Endothelial cell of umbilical vein (primary cell): ENCODE measurements at regions not wholly inside any gene's neighbourhood (a gene's known extent, or its start where the extent isn't known, plus 50 kb on each side); places are given as distances from the start of the nearest gene placed in this dataset.

ENCODE experiments used
- BruUV-seq: library from RNA; stranded (reverse); fragments of 400-500 nt; replicated peaks from 2 replicates; lab custom pipeline; 2021; lab: Mats Ljungman, UMichigan
- CTCF ChIA-PET: fragments of 300-600, 350-600 bp; sonication (Branson Sonifier 250); formaldehyde crosslinking; loops from one replicate; lab custom pipeline; 2021; ENCODE audit warnings: antibody characterized with exemption, inconsistent platforms; lab: Charles Lee
- POLR2A ChIA-PET: fragments of 300-600, 350-600 bp; sonication (Branson Sonifier 250); formaldehyde crosslinking; loops from one replicate; lab custom pipeline; 2021; ENCODE audit warnings: antibody characterized with exemption, inconsistent platforms; lab: Charles Lee
- DNase-seq: peaks from one replicate; pipeline ENCODE4 v3.0.0-alpha.2; 2011; ENCODE audit warnings: low read depth, low spot score
- FAIRE-seq: peaks from 2 replicates; lab custom pipeline; 2011; peaks lifted over from hg19 to GRCh38; lab: Jason Lieb, UNC
- H2AFZ ChIP-seq: 2 replicates; pipeline ENCODE4 v1.6.0; 2012; ENCODE audit warnings: low read depth, low read length, control low read depth, inconsistent platforms
- H3K27ac ChIP-seq: 2 replicates; pipeline ENCODE4 v1.5.1; 2011; ENCODE audit warnings: low read depth, mild to moderate bottlenecking, control low read depth, low read length, moderate library complexity; ENCODE audit not compliant: insufficient read depth
- H3K27me3 ChIP-seq, 2 experiments: 2 replicates each; pipeline versions ENCODE4 v1.6.0 to v1.6.1; 2011; ENCODE audit warnings: low read length in 2 of 2, mixed read lengths in 1 of 2; ENCODE audit not compliant: control insufficient read depth in 2 of 2, insufficient read depth in 2 of 2
- H3K36me3 ChIP-seq, 2 experiments: 2 replicates in 1 of 2; 3 replicates in 1 of 2; pipeline ENCODE4 v1.5.1; 2011; ENCODE audit warnings: low read length in 2 of 2, mild to moderate bottlenecking in 1 of 2, moderate library complexity in 1 of 2; ENCODE audit not compliant: control insufficient read depth in 2 of 2, insufficient read depth in 2 of 2; ENCODE audit errors: extremely low read depth in 1 of 2
- H3K4me1 ChIP-seq: 3 replicates; pipeline ENCODE4 v1.5.1; 2011; ENCODE audit warnings: mild to moderate bottlenecking, low read length; ENCODE audit not compliant: control insufficient read depth, insufficient read depth; ENCODE audit errors: extremely low read depth
- H3K4me2 ChIP-seq: 2 replicates; pipeline ENCODE4 v1.6.1; 2011; ENCODE audit warnings: low read length, control low read depth, mixed read lengths; ENCODE audit not compliant: insufficient read depth
- H3K4me3 ChIP-seq, 3 experiments: fragments of 200-600 bp in 1 of 3; sonication (generic), shearing (Covaris generic) in 1 of 3; replicated peaks in 1 of 3; 2 replicates each; pipeline ENCODE4 v1.5.1; 2011 to 2016; ENCODE audit warnings: control low read depth in 3 of 3, low read length in 3 of 3, mild to moderate bottlenecking in 2 of 3, inconsistent platforms in 1 of 3, low read depth in 1 of 3, moderate library complexity in 1 of 3; ENCODE audit not compliant: insufficient read depth in 1 of 3
- H3K79me2 ChIP-seq: 2 replicates; pipeline ENCODE4 v1.6.0; 2012; ENCODE audit warnings: low read length, inconsistent platforms; ENCODE audit not compliant: control insufficient read depth, insufficient read depth
- H3K9ac ChIP-seq: replicated peaks from 2 replicates; pipeline ENCODE3; 2011; ENCODE audit warnings: low read length, control low read depth; ENCODE audit not compliant: insufficient read depth; ENCODE audit errors: extremely low read depth
- H3K9me1 ChIP-seq: replicated peaks from 3 replicates; pipeline ENCODE4 v1.6.0; 2011; ENCODE audit warnings: mild to moderate bottlenecking, low read length; ENCODE audit not compliant: control insufficient read depth, insufficient read depth; ENCODE audit errors: extremely low read depth
- H3K9me3 ChIP-seq: replicated peaks from 2 replicates; pipeline ENCODE4 v1.5.1; 2012; ENCODE audit warnings: low read length, inconsistent platforms; ENCODE audit not compliant: control insufficient read depth, insufficient read depth
- H4K20me1 ChIP-seq: replicated peaks from 2 replicates; pipeline ENCODE3; 2011; ENCODE audit warnings: mild to moderate bottlenecking, low read length; ENCODE audit not compliant: control insufficient read depth, insufficient read depth; ENCODE audit errors: extremely low read depth
- EZH2 ChIP-seq: IDR thresholded peaks from 2 replicates; pipeline ENCODE4 v1.6.1; 2012; ENCODE audit warnings: borderline replicate concordance, low read depth, mild to moderate bottlenecking, moderate library complexity, low read length, inconsistent platforms; ENCODE audit not compliant: severe bottlenecking
- FOS ChIP-seq: IDR thresholded peaks from 2 replicates; pipeline ENCODE4 v1.6.1; 2011; ENCODE audit warnings: mild to moderate bottlenecking, low read length, moderate library complexity, borderline replicate concordance; ENCODE audit not compliant: insufficient read depth
- GATA2 ChIP-seq: IDR thresholded peaks from 2 replicates; pipeline ENCODE4 v1.7.0; 2011; ENCODE audit warnings: low read depth, mild to moderate bottlenecking, moderate library complexity, mixed read lengths, low read length; ENCODE audit not compliant: insufficient read length, insufficient read depth
- JUN ChIP-seq: IDR thresholded peaks from 2 replicates; pipeline ENCODE4 v1.6.1; 2011; ENCODE audit warnings: borderline replicate concordance, low read depth; ENCODE audit not compliant: insufficient read length, insufficient read depth
- MYC ChIP-seq: IDR thresholded peaks from one replicate; pipeline ENCODE4 v1.6.1; 2011; ENCODE audit warnings: mild to moderate bottlenecking, low read depth, low read length
- POLR2A ChIP-seq: IDR thresholded peaks from 2 replicates; pipeline ENCODE4 v1.6.1; 2012; ENCODE audit warnings: low read depth, mild to moderate bottlenecking, control low read depth, low read length
- POLR2AphosphoS5 ChIP-seq: IDR thresholded peaks from 2 replicates; pipeline ENCODE4 v1.6.1; 2012; ENCODE audit warnings: low read depth, mild to moderate bottlenecking, control low read depth, low read length, moderate library complexity; ENCODE audit not compliant: insufficient read depth
- dilution Hi-C: fragments of 300-500 bp; cut with MboI; formaldehyde crosslinking; loops from one replicate; pipeline ENCODE4 v1.15.0; 2019; ENCODE audit warnings: low sequenced_read_pairs; ENCODE audit not compliant: extremely low pct_ligation_motif_present
- intact Hi-C: fragments of 100-400 bp; cut with micrococcal nuclease; formaldehyde crosslinking; loops from one replicate; pipeline ENCODE4 v1.10.0; 2022
- TF ChIP-seq, protein P1 (sequence below): IDR thresholded peaks from 2 replicates; pipeline ENCODE4 v1.6.1; 2011; ENCODE audit not compliant: insufficient read depth, insufficient read length
- TF ChIP-seq, protein P2 (sequence below), 2 donors: IDR thresholded peaks; 1 replicate in 1 of 2; 2 replicates in 1 of 2; pipeline ENCODE4 v1.5.1; 2011; ENCODE audit warnings: low read length in 2 of 2, mild to moderate bottlenecking in 2 of 2, moderate library complexity in 2 of 2, control low read depth in 1 of 2, inconsistent platforms in 1 of 2, low read depth in 1 of 2; ENCODE audit not compliant: insufficient read depth in 1 of 2; ENCODE audit errors: extremely low read depth in 1 of 2

DNA sequence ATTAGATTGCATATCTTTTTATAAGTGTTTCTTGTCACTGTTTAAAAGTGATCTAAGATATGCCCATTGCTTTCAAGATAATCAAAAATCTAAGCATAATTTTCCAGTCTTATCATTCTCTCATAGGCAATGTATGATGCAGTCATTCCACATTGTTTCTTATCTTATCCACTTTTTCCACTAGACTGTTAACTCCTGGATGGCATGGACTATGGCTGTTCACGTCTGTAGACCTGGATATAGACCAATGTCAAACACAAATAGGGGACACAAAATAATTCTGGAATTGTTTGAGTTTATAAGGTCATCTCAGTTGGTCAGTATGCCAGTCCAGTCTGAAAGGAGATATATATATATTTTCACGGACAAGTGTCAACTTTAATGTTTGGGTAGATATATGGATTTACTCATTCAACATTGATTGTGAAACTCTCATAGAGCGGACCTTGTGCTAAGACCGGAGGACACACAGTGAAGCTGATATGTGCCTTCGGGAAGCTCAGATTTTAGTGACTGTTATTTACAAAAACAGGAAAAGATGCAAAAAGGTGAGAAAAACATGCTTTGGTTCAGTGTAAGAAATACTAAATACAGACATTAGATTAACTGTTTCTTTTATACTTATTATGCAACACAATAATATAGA is 689.4 kb upstream of the SLC8A1 start:
- FAIRE-seq (no peak), DNase-seq (no peak)
- POLR2A ChIA-PET, result no interaction called here
- CTCF ChIA-PET, result no interaction called here
- no peaks in the 10 kb centered on the region for H3K27me3 ChIP-seq
- no peaks in the 10 kb centered on the region for H3K4me1 ChIP-seq
- dilution Hi-C loops, result no loop called here
- H3K9ac ChIP-seq, result no peak overlapping the region
- intact Hi-C loops, result no loop called here
- no peaks in the 10 kb centered on the region for H3K79me2 ChIP-seq
- H3K36me3 ChIP-seq, result no peaks in the 10 kb centered on the region
- no peaks in the 10 kb centered on the region for H3K9me1 ChIP-seq
- no peaks in the 10 kb centered on the region for H3K9me3 ChIP-seq
- H2AFZ ChIP-seq, result no peak overlapping the region
- no peaks in the 10 kb centered on the region for H4K20me1 ChIP-seq
- no peak overlapping the region for H3K4me3 ChIP-seq
- no peak for TF ChIP-seq MYC
- TF ChIP-seq, protein P1, sequence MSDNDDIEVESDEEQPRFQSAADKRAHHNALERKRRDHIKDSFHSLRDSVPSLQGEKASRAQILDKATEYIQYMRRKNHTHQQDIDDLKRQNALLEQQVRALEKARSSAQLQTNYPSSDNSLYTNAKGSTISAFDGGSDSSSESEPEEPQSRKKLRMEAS, result no peak
- no peak for TF ChIP-seq GATA2
- no peak for TF ChIP-seq POLR2AphosphoS5
- no peak for TF ChIP-seq EZH2
- no peak for TF ChIP-seq JUN
- TF ChIP-seq, protein P2, sequence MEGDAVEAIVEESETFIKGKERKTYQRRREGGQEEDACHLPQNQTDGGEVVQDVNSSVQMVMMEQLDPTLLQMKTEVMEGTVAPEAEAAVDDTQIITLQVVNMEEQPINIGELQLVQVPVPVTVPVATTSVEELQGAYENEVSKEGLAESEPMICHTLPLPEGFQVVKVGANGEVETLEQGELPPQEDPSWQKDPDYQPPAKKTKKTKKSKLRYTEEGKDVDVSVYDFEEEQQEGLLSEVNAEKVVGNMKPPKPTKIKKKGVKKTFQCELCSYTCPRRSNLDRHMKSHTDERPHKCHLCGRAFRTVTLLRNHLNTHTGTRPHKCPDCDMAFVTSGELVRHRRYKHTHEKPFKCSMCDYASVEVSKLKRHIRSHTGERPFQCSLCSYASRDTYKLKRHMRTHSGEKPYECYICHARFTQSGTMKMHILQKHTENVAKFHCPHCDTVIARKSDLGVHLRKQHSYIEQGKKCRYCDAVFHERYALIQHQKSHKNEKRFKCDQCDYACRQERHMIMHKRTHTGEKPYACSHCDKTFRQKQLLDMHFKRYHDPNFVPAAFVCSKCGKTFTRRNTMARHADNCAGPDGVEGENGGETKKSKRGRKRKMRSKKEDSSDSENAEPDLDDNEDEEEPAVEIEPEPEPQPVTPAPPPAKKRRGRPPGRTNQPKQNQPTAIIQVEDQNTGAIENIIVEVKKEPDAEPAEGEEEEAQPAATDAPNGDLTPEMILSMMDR (IDR thresholded peaks at IDR 0.05; ENCODE audit: extremely low read depth in 1 of 2, insufficient read depth in 1 of 2, low read depth in 1 of 2, low read length in 2 of 2), result no peak
- TF ChIP-seq POLR2A, result no peak
- TF ChIP-seq FOS, result no peak
- BruUV-seq, result no TSS peak
- no peak overlapping the region for H3K4me2 ChIP-seq
- H3K27ac ChIP-seq, result no peak overlapping the region
